HG02870 (cell line): ENCODE measurements at regions not wholly inside any gene's neighbourhood (a gene's known extent, or its start where the extent isn't known, plus 50 kb on each side); places are given as distances from the start of the nearest gene placed in this dataset.
"Not testable (repeated sequence)": the region's sequence is repeated elsewhere in the genome, so short reads cannot be mapped to it uniquely, and the experiment has no call there.

Experiments
- ATAC-seq: cut with Tn5 transposase; IDR thresholded peaks from one replicate; pipeline ENCODE4 v1.9.1; 2021; ENCODE audit warnings: mild to moderate bottlenecking, moderate library complexity; ENCODE audit not compliant: unreplicated experiment

DNA sequence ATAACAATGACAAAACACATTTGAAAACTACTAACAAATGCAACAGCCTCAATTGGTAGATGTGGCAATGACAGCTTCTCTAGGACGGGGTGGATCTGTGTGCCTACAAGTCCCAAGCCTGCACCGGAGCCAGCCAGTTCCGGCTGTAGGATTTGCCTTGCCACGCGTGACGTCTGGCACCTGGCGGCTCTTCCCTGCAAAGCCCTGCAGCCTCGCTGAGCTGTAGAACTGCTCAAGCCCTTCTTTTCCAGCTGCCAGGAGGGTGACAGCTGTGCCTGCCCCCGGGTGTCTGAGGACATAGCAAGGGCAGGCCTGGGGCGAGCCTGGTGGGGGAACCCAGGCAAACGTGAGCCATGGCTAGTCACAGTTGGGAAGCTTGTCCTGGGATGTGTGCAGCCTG, 4388.0 kb upstream of the TPTE start:
- ATAC-seq = not testable (repeated sequence)

DNA sequence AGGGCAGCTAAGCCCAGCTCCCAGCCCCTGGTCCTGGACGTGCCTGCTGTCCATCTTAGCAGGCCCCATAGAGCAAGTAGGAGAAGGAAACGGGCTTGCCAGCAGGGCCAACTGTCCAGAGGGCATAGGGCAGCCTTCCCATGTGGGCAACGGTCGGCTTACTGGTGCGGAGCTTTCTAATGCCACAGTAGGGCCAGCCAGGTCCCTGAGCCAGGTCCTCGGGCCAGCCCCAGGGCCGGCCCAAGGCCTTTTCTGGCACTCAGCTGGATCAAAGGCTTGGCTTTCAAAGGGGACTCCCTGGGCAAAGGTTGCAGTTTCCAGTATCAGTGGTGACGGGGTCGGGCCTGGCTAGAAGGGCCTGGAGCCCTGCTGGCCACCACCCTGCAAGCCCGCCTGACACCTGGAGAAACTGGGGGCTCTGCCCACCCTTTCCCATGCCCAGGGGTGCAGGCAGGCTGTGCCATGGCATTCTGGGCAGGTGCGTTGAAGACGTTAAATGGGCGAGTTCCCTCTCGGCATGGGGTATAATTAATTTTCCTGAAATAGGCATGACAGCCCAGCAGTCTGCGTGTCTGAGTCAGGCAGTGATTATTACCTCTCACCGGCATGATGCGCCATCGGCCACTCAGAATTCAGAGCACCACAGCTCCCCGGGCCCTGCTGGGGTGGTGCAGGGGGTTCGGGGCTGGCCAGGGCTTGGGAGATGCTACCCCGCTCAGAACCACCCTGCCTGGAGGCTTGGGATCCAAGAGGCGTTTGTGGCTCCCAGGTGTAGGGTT, 4387.3 kb upstream of the TPTE start:
- ATAC-seq = not testable (repeated sequence)

GRCh38 chr21:6136732-6137131, 4384.7 kb upstream of the TPTE start:
- ATAC-seq = not testable (repeated sequence)

DNA sequence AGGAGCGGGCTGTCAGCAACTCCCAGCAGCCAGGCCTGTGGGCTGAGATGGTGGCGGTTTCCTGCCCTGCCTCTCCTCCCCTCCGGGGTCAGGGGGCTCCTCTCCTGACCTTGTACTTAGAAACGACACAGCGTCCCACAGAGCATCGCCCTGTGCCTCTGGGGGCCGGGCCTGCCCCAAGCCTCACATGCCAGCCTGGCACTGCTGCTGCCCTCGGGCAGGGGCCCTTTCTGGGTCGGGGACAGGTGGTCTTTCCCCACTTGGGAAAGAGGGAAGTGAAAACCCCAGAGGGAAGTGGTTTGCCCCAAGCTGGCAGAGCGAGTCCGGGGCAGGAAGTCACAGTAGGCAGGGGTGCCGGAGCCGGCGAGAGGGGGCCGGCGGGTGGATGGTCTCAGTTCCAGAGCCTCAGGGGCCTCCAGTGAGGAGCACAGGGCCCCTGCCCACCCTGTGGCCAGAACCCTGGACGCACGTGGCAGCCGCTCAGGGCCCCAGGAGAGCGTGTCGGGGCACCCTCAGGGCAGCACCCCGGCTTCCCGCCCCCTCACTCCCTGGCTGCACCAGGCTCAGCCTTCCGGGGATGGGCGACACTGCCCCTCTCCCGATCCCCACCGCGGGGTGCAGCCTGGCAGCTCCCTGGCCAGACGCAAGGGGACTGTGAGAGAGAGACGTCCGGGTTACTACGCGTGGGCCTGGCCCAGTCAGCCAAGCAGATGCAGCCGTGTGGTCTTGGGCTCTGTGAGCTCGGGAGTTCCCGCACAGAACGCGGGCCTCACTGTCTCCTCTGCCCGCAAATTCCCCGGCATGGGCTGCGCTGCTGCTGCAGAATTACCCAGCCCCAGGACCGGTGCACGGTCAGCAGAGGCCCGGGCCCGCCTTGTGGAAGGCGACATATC, 4382.9 kb upstream of the TPTE start:
- ATAC-seq = not testable (repeated sequence)

DNA sequence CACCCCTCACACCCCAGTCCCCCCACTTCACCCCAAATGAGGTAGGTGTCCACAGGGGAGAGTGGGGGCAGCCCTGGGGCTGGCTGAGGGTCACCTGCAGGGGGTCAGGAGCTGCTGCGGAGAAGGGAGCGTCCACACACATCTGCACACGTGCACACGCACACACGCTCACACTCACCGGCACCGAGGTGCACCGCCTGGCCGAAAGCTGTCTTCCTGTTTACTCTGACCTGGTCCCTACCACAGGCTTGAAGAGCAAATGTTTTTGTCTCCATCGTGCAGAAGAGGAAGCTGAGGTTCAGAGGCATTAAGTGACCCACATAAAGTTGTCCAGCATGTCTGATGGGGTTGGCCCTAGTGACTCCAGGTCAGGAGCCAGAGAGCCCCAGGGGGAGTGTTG, 4382.1 kb upstream of the TPTE start:
- not testable (repeated sequence) for ATAC-seq

DNA sequence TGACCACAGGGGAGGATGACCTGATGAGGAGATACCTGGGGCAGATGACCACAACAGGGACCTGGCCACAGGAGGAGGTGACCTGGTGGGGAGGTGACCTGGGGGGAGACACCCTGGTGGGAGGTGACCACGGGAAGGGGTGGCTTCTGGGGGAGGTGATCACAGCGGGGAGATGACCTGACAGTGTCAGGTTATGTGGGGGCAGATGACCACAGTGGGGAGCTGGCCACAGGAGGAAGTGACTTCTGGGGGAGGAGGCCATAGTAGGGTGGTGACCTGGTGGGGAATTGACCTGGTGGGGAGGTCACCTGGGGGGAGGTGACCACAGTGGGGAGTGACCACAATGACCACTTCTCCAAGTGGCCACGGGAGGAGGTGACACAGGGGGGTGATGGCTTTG, 4381.5 kb upstream of the TPTE start:
- not testable (repeated sequence) for ATAC-seq

DNA sequence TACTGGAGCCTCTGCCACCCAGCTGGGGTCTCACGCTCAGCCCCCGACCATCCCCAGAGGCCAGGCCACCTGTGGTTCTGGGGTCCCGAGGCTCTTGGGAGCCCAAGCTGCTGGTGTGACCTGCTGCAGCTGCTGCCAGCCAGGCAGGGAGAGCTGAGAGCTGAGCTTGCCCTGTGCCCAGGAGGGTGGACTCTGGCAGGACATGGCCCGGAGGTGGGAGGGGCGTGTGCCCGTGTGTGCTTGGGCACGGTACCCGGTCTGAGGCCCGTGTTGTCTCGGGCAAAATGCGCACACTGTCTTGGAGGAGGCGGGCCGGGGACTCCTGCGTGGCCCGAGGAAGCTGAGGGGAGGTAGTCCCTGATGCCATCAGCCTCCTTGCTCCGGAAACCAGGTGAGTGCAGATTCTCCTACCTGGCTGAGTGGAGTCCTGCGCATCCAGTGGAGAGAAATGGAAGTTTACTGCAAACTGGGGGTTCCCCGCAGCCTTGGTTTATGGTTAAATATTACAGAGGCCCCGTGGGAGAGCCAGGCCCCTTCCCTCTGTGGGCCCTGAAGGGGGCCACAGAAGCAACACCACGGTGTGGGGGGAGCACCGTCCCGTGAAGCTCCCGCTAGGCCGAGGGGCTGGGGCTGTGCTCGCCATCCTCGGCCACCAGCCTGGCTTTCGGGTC, 4380.8 kb upstream of the TPTE start:
- ATAC-seq = not testable (repeated sequence)

DNA sequence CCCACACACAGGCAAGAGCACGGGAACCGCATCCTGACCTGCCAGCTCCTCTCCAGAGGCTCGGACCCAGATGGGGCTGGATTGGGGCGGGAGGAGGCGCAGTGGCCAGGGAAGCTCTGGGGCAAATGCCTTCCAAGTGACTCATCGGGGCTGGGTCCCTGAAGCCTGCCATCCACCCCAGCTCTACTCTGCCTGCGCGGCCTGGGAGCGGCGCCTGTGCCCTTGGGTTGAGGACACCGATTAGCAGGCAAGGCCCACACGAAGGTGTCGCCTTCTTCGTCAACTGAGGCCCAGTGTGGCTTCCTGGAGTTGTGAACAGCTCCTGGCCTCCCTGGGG, 4380.3 kb upstream of the TPTE start:
- not testable (repeated sequence) for ATAC-seq

- not testable (repeated sequence) for ATAC-seq
Observed at GRCh38 chr21:6153154-6153553, 4368.2 kb upstream of the TPTE start.

GRCh38 chr21:6154524-6155320, 4366.7 kb upstream of the TPTE start:
- not testable (repeated sequence) for ATAC-seq

- ATAC-seq = not testable (repeated sequence)
Observed at GRCh38 chr21:6156712-6157389, 4364.5 kb upstream of the TPTE start.

DNA sequence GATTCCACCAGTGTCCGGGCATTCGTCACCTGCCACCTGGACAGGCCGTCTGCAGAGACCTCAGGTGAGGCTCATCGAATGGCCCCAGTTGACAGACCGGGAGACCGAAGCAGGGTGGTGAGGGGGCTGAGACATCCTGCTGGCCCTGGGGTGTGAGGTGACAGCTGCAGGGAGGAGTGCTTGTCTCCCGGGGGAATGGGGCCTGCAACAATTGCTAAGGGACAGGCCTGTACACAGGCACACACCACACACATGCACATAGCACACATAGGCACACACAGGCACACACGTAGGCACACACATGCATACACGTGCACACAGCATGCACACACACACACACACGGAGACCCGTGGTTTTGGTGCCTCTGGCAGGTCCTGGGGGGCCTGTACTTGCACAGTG, 4363.9 kb upstream of the TPTE start:
- not testable (repeated sequence) for ATAC-seq

GRCh38 chr21:6158171-6158570, 4363.2 kb upstream of the TPTE start:
- not testable (repeated sequence) for ATAC-seq
